IMR-90 (cell line): ENCODE measurements at regions not wholly inside any gene's neighbourhood (a gene's known extent, or its start where the extent isn't known, plus 50 kb on each side); places are given as distances from the start of the nearest gene placed in this dataset.
A peak's percentile ranks its signal among the peaks of the same experiment; 100 is the strongest.

Experiments used
- ATAC-seq: fragments of 200-7000 bp; cut with Tn5 transposase; 2 replicates; pipeline ENCODE4 v1.9.1; 2020; ENCODE audit warnings: low read depth, mild to moderate bottlenecking, moderate library complexity
- BruUV-seq: library from RNA; stranded (reverse); fragments of 400-500 nt; replicated peaks from 2 replicates; lab custom pipeline; 2021; lab: Mats Ljungman, UMichigan
- CTCF ChIA-PET: fragments of 300-600 bp; formaldehyde crosslinking; extraction: SDS; loops from one replicate; lab custom pipeline; 2021; ENCODE audit warnings: antibody characterized with exemption; lab: Yijun Ruan, JAX
- POLR2A ChIA-PET: fragments of 300-600 bp; sonication (Branson Sonifier 250); formaldehyde crosslinking; loops from one replicate; lab custom pipeline; 2022; ENCODE audit warnings: antibody characterized with exemption; ENCODE audit not compliant: unreplicated experiment; lab: Charles Lee
- DNase-seq: peaks from one replicate; pipeline ENCODE4 v3.0.0; 2013
- H2AFZ ChIP-seq: replicated peaks from 2 replicates; pipeline ENCODE3; 2013; ENCODE audit warnings: low read length, mild to moderate bottlenecking; ENCODE audit not compliant: poor library complexity
- H2AK5ac ChIP-seq: 2 replicates; pipeline ENCODE4 v1.6.1; 2013; ENCODE audit warnings: low read depth, low read length, inconsistent platforms
- H2AK9ac ChIP-seq: replicated peaks from 2 replicates; pipeline ENCODE3; 2013; ENCODE audit warnings: mild to moderate bottlenecking, low read depth, low read length, moderate library complexity; ENCODE audit not compliant: poor library complexity
- H2BK120ac ChIP-seq: 2 replicates; pipeline ENCODE4 v1.6.1; 2013; ENCODE audit warnings: low read depth, low read length, inconsistent platforms
- H2BK15ac ChIP-seq: 3 replicates; pipeline ENCODE4 v1.6.1; 2013; ENCODE audit warnings: low read depth, low read length, inconsistent platforms
- H2BK20ac ChIP-seq: 2 replicates; pipeline ENCODE4 v1.6.1; 2013; ENCODE audit warnings: low read depth, mild to moderate bottlenecking, inconsistent platforms, low read length, moderate library complexity
- H2BK5ac ChIP-seq: 2 replicates; pipeline ENCODE4 v1.6.1; 2013; ENCODE audit warnings: mild to moderate bottlenecking, low read depth, low read length, inconsistent platforms; ENCODE audit not compliant: poor library complexity, severe bottlenecking
- H3K14ac ChIP-seq: replicated peaks from 2 replicates; pipeline ENCODE4 v1.6.1; 2013; ENCODE audit warnings: low read depth, low read length, inconsistent platforms
- H3K18ac ChIP-seq: 2 replicates; pipeline ENCODE4 v1.6.1; 2013; ENCODE audit warnings: low read depth, low read length, control low read depth
- H3K23ac ChIP-seq: 2 replicates; pipeline ENCODE4 v1.6.1; 2013; ENCODE audit warnings: low read depth, low read length, inconsistent platforms
- H3K27ac ChIP-seq: 2 replicates; pipeline ENCODE4 v1.5.1; 2013; ENCODE audit warnings: mild to moderate bottlenecking, control low read depth, low read length; ENCODE audit not compliant: insufficient read depth
- H3K27me3 ChIP-seq: 2 replicates; pipeline ENCODE4 v1.6.1; 2013; ENCODE audit warnings: low read length; ENCODE audit not compliant: control insufficient read depth, insufficient read depth
- H3K36me3 ChIP-seq: 2 replicates; pipeline ENCODE4 v1.6.1; 2013; ENCODE audit warnings: low read length, mixed read lengths; ENCODE audit not compliant: control insufficient read depth, insufficient read depth
- H3K4ac ChIP-seq: 2 replicates; pipeline ENCODE4 v1.6.1; 2013; ENCODE audit warnings: low read depth, low read length, inconsistent platforms
- H3K4me1 ChIP-seq: 2 replicates; pipeline ENCODE4 v1.6.1; 2013; ENCODE audit warnings: low read length, mixed read lengths; ENCODE audit not compliant: control insufficient read depth, insufficient read depth
- H3K4me2 ChIP-seq: 2 replicates; pipeline ENCODE4 v1.6.1; 2013; ENCODE audit warnings: low read depth, mild to moderate bottlenecking, control low read depth, low read length, moderate library complexity
- H3K4me3 ChIP-seq: 2 replicates; pipeline ENCODE4 v1.5.1; 2013; ENCODE audit warnings: low read depth, mild to moderate bottlenecking, control low read depth, low read length, moderate library complexity; ENCODE audit not compliant: insufficient read depth
- H3K56ac ChIP-seq: 2 replicates; pipeline ENCODE4 v1.6.1; 2013; ENCODE audit warnings: low read length, inconsistent platforms; ENCODE audit not compliant: insufficient read depth; ENCODE audit errors: extremely low read depth
- H3K79me1 ChIP-seq, 2 experiments: 2 replicates each; pipeline ENCODE4 v1.6.1; 2013; ENCODE audit warnings: low read length in 2 of 2, inconsistent platforms in 1 of 2, low read depth in 1 of 2
- H3K9ac ChIP-seq: 2 replicates; pipeline ENCODE4 v1.6.1; 2013; ENCODE audit warnings: low read depth, low read length, control low read depth
- H3K9me1 ChIP-seq: 2 replicates; pipeline ENCODE4 v1.6.1; 2013; ENCODE audit warnings: low read length, inconsistent platforms; ENCODE audit not compliant: insufficient read depth
- H3K9me3 ChIP-seq: 2 replicates; pipeline ENCODE4 v1.6.1; 2013; ENCODE audit warnings: low read length; ENCODE audit not compliant: control insufficient read depth, insufficient read depth
- H4K20me1 ChIP-seq: 2 replicates; pipeline ENCODE4 v1.6.1; 2013; ENCODE audit warnings: low read length, inconsistent platforms; ENCODE audit not compliant: insufficient read depth
- H4K5ac ChIP-seq: 2 replicates; pipeline ENCODE4 v1.6.1; 2013; ENCODE audit warnings: mild to moderate bottlenecking, low read depth, low read length, control low read depth
- H4K8ac ChIP-seq, 2 experiments: 2 replicates each; pipeline ENCODE4 v1.6.1; 2013; ENCODE audit warnings: low read depth in 2 of 2, low read length in 2 of 2, control low read depth in 1 of 2, inconsistent platforms in 1 of 2
- H4K91ac ChIP-seq: 2 replicates; pipeline ENCODE4 v1.6.1; 2013; ENCODE audit warnings: low read depth, low read length, inconsistent platforms; ENCODE audit not compliant: insufficient read depth
- MAFK ChIP-seq: IDR thresholded peaks from 2 replicates; pipeline ENCODE4 v1.6.1; 2012; ENCODE audit warnings: low read depth, low read length, improper control_type of control experiment
- MAZ ChIP-seq: IDR thresholded peaks from 2 replicates; pipeline ENCODE4 v1.6.1; 2012; ENCODE audit warnings: low read depth, mild to moderate bottlenecking, low read length, improper control_type of control experiment, moderate library complexity, borderline replicate concordance
- NFE2L2 ChIP-seq: fragments of 150-350 bp; IDR thresholded peaks from 2 replicates; pipeline ENCODE4 v1.6.1; 2016; ENCODE audit warnings: low read depth, mild to moderate bottlenecking, low read length
- WGBS, 2 experiments: methylation state at CpG; one replicate each; pipeline versions ENCODE4 v1.1.5 to v1.1.7; 2013; ENCODE audit warnings: missing lambda C conversion rate in 2 of 2; ENCODE audit not compliant: insufficient read length in 1 of 2; ENCODE audit errors: extremely low coverage in 2 of 2; 5-methylcytosine and 5-hydroxymethylcytosine counted together
- dilution Hi-C: fragments of 300-500 bp; cut with HindIII; formaldehyde crosslinking; loops from one replicate; pipeline ENCODE4 v1.14.3; 2018; ENCODE audit warnings: low sequenced_read_pairs; ENCODE audit not compliant: unreplicated experiment
- in situ Hi-C: fragments of 300-500 bp; cut with MboI; formaldehyde crosslinking; loops from 3 replicates; pipeline ENCODE4 v1.14.3; 2019; ENCODE audit warnings: low sequenced_read_pairs, inconsistent platforms, mixed read lengths
- intact Hi-C: fragments of 100-400 bp; cut with micrococcal nuclease; formaldehyde crosslinking; loops from 2 replicates; pipeline ENCODE4 v1.10.0; 2022
- TF ChIP-seq, protein P1 (sequence below): conservative IDR thresholded peaks from 2 replicates; pipeline ENCODE4 v1.5.1; 2012; ENCODE audit warnings: mild to moderate bottlenecking, low read depth, low read length, improper control_type of control experiment

DNA sequence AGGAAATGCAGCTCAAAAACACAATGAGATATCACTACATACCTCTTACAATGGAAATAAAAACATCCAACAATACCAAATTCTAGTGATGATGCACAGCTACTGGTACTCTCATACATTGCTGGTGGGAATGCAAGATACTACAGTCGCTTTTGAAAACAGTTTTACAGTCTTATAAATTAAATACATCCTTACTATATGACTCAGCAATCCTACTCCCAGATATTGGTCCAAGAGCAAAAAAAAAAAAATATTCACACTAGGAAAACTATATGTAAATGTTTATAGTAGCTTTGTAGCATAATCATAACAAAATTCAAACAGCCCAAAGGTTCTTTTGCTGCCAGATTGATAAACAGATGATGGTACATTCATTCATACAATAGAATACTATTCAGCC lies 217.4 kb upstream of the FAM83B start:
- no peaks in the 10 kb centered on the region for H4K20me1 ChIP-seq
- H3K4me2 ChIP-seq, result no peak overlapping the region
- H4K5ac ChIP-seq, result no peak overlapping the region
- DNase-seq, result peak; percentile 77
- H3K27me3 ChIP-seq, result no peaks in the 10 kb centered on the region
- no peak overlapping the region for H2AK5ac ChIP-seq
- H2AK9ac ChIP-seq, result no peak overlapping the region
- H4K8ac ChIP-seq, result no peak overlapping the region
- POLR2A ChIA-PET, result no interaction called here
- H2BK120ac ChIP-seq, result no peak overlapping the region
- no peak overlapping the region for H3K9ac ChIP-seq
- H3K4me1 ChIP-seq, result no peaks in the 10 kb centered on the region
- dilution Hi-C loops (no loop called here), in situ Hi-C loops (no loop called here), intact Hi-C loops (loop anchor here (10.0 kb wide), 1 partner anchor 644 kb away; no protein-coding TSS in a partner anchor)
- H3K9me3 ChIP-seq, result no peaks in the 10 kb centered on the region
- H3K23ac ChIP-seq, result no peak overlapping the region
- H2BK20ac ChIP-seq, result no peak overlapping the region
- H2AFZ ChIP-seq, result no peak overlapping the region
- ATAC-seq, result peak; percentile 94
- CTCF ChIA-PET, result interaction anchor here (0.7 kb wide), 1 partner anchor 197 kb away, joined by 3 read pairs; no protein-coding TSS in a partner anchor
- H4K91ac ChIP-seq, result no peak overlapping the region
- H2BK15ac ChIP-seq, result no peak overlapping the region
- no peaks in the 10 kb centered on the region for H3K79me1 ChIP-seq
- H3K18ac ChIP-seq, result no peak overlapping the region
- H3K4me3 ChIP-seq, result no peak overlapping the region
- H3K27ac ChIP-seq, result no peak overlapping the region
- no CpG with 5 or more reads among the region's 1 CpG for WGBS, 2 experiments
- H2BK5ac ChIP-seq, result no peak overlapping the region
- H3K14ac ChIP-seq, result no peak overlapping the region
- peaks cover 3% of the 10 kb centered on the region; the same call in 1 of the 2 replicates for H3K9me1 ChIP-seq
- H3K56ac ChIP-seq, result no peak overlapping the region
- H3K4ac ChIP-seq, result no peak overlapping the region
- no TSS peak for BruUV-seq
- TF ChIP-seq MAZ, result no peak
- TF ChIP-seq, protein P1, sequence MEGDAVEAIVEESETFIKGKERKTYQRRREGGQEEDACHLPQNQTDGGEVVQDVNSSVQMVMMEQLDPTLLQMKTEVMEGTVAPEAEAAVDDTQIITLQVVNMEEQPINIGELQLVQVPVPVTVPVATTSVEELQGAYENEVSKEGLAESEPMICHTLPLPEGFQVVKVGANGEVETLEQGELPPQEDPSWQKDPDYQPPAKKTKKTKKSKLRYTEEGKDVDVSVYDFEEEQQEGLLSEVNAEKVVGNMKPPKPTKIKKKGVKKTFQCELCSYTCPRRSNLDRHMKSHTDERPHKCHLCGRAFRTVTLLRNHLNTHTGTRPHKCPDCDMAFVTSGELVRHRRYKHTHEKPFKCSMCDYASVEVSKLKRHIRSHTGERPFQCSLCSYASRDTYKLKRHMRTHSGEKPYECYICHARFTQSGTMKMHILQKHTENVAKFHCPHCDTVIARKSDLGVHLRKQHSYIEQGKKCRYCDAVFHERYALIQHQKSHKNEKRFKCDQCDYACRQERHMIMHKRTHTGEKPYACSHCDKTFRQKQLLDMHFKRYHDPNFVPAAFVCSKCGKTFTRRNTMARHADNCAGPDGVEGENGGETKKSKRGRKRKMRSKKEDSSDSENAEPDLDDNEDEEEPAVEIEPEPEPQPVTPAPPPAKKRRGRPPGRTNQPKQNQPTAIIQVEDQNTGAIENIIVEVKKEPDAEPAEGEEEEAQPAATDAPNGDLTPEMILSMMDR, result no peak
- TF ChIP-seq MAFK, result peak; percentile 56
- TF ChIP-seq NFE2L2, result peak; percentile 82
- no peaks in the 10 kb centered on the region for H3K36me3 ChIP-seq
